DND-41 (cell line): ENCODE measurements at regions not wholly inside any gene's neighbourhood (a gene's known extent, or its start where the extent isn't known, plus 50 kb on each side); places are given as distances from the start of the nearest gene placed in this dataset.

Source experiments
- ATAC-seq: fragments of 200-7000 bp; cut with Tn5 transposase; 3 replicates; pipeline ENCODE4 v1.9.1; 2021; ENCODE audit warnings: low read depth; ENCODE audit not compliant: insufficient read depth
- DNase-seq: peaks from one replicate; pipeline ENCODE4 v3.0.0-alpha.2; 2020
- H2AFZ ChIP-seq: 2 replicates; pipeline ENCODE4 v1.6.0; 2012; ENCODE audit warnings: low read depth, low read length
- H3K27ac ChIP-seq: 2 replicates; pipeline ENCODE4 v1.5.1; 2012; ENCODE audit warnings: low read length, inconsistent platforms
- H3K27me3 ChIP-seq: fragments of 200-600 bp; sonication (generic); 2 replicates; pipeline ENCODE4 v1.6.0; 2012; ENCODE audit warnings: low read length, mild to moderate bottlenecking, inconsistent platforms; ENCODE audit not compliant: insufficient read depth, poor library complexity
- H3K36me3 ChIP-seq: 2 replicates; pipeline ENCODE4 v1.5.1; 2012; ENCODE audit warnings: low read length, inconsistent platforms; ENCODE audit not compliant: insufficient read depth
- H3K4me1 ChIP-seq: 2 replicates; pipeline ENCODE4 v1.5.1; 2012; ENCODE audit warnings: mild to moderate bottlenecking, low read length; ENCODE audit not compliant: insufficient read depth
- H3K4me2 ChIP-seq: 2 replicates; pipeline ENCODE4 v1.6.0; 2012; ENCODE audit warnings: mild to moderate bottlenecking, moderate library complexity, low read length, inconsistent platforms; ENCODE audit not compliant: insufficient read depth
- H3K4me3 ChIP-seq, 2 experiments: fragments of 200-600 bp in 1 of 2; shearing (Covaris generic) in 1 of 2; 2 replicates each; pipeline ENCODE4 v1.5.1; 2012 to 2016; ENCODE audit warnings: inconsistent platforms in 2 of 2, low read length in 2 of 2, mild to moderate bottlenecking in 2 of 2, low read depth in 1 of 2, moderate library complexity in 1 of 2
- H3K79me2 ChIP-seq: 2 replicates; pipeline ENCODE4 v1.6.0; 2012; ENCODE audit warnings: low read length, inconsistent platforms; ENCODE audit not compliant: insufficient read depth
- H3K9ac ChIP-seq: 2 replicates; pipeline ENCODE4 v1.6.0; 2012; ENCODE audit warnings: low read depth, mild to moderate bottlenecking, inconsistent platforms, low read length, moderate library complexity
- H3K9me3 ChIP-seq: 2 replicates; pipeline ENCODE4 v1.5.1; 2012; ENCODE audit warnings: low read length, moderate library complexity, mild to moderate bottlenecking, inconsistent platforms; ENCODE audit not compliant: insufficient read depth, severe bottlenecking
- H4K20me1 ChIP-seq: 2 replicates; pipeline ENCODE4 v1.6.0; 2012; ENCODE audit warnings: low read length; ENCODE audit not compliant: insufficient read depth
- CTCF ChIP-seq: IDR thresholded peaks from 2 replicates; pipeline ENCODE4 v1.5.1; 2012; ENCODE audit warnings: borderline replicate concordance, low read length, moderate library complexity, mild to moderate bottlenecking; ENCODE audit not compliant: poor library complexity, severe bottlenecking; ENCODE audit errors: extremely low read depth
- EZH2 ChIP-seq: IDR thresholded peaks from 3 replicates; pipeline ENCODE4 v1.6.1; 2012; ENCODE audit warnings: borderline replicate concordance, low read depth, mild to moderate bottlenecking, moderate library complexity, low read length, inconsistent platforms; ENCODE audit not compliant: severe bottlenecking

- H3K27ac ChIP-seq = no peak overlapping the region
- no peaks in the 10 kb centered on the region for H3K9me3 ChIP-seq
- no peak overlapping the region for H2AFZ ChIP-seq
- H3K79me2 ChIP-seq = no peaks in the 10 kb centered on the region
- H3K9ac ChIP-seq = no peak overlapping the region
- DNase-seq (no peak), ATAC-seq (no peak)
- H4K20me1 ChIP-seq = no peaks in the 10 kb centered on the region
- no peaks in the 10 kb centered on the region for H3K27me3 ChIP-seq
- no peak overlapping the region for H3K4me3 ChIP-seq
- H3K36me3 ChIP-seq = no peaks in the 10 kb centered on the region
- TF ChIP-seq CTCF (no peak), EZH2 (no peak)
- no peaks in the 10 kb centered on the region for H3K4me1 ChIP-seq
- H3K4me2 ChIP-seq = no peak overlapping the region
These were observed 445.7 kb downstream of the SMARCA1 start for GRCh38 chrX:129077424-129078170.

GRCh38 chrX:129071390-129071789 lies 451.9 kb downstream of the SMARCA1 start:
- H3K27me3 ChIP-seq = no peaks in the 10 kb centered on the region
- TF ChIP-seq EZH2 (no peak), CTCF (no peak)
- H3K27ac ChIP-seq = no peak overlapping the region
- H2AFZ ChIP-seq = no peak overlapping the region
- H3K4me3 ChIP-seq = no peak overlapping the region
- ATAC-seq (no peak), DNase-seq (no peak)
- H3K9ac ChIP-seq = no peak overlapping the region
- H3K4me2 ChIP-seq = no peak overlapping the region
- H3K36me3 ChIP-seq = no peaks in the 10 kb centered on the region
- H3K79me2 ChIP-seq = no peaks in the 10 kb centered on the region
- H3K9me3 ChIP-seq = no peaks in the 10 kb centered on the region
- no peaks in the 10 kb centered on the region for H4K20me1 ChIP-seq
- no peaks in the 10 kb centered on the region for H3K4me1 ChIP-seq

- Histone ChIP-seq H3K9ac (no peak overlapping the region), H3K4me1 (no peaks in the 10 kb centered on the region), H3K36me3 (no peaks in the 10 kb centered on the region), H3K9me3 (no peaks in the 10 kb centered on the region), H4K20me1 (no peaks in the 10 kb centered on the region), H3K4me3 (no peak overlapping the region), H3K27ac (no peak overlapping the region), H3K79me2 (no peaks in the 10 kb centered on the region), H2AFZ (no peak overlapping the region), H3K4me2 (no peak overlapping the region), H3K27me3 (no peaks in the 10 kb centered on the region)
- TF ChIP-seq EZH2 (no peak), CTCF (no peak)
- ATAC-seq = no peak
- DNase-seq = no peak
These were observed 457.4 kb downstream of the SMARCA1 start for GRCh38 chrX:129065895-129066294.
